NCI-H2227 (cell line): ENCODE measurements at regions not wholly inside any gene's neighbourhood (a gene's known extent, or its start where the extent isn't known, plus 50 kb on each side); places are given as distances from the start of the nearest gene placed in this dataset.
"Not testable (repeated sequence)": the region's sequence is repeated elsewhere in the genome, so short reads cannot be mapped to it uniquely, and the experiment has no call there.

ENCODE experiments used
- DNase-seq: peaks from one replicate; lab custom pipeline; 2025; ENCODE audit not compliant: unreplicated experiment; lab: John Stamatoyannopoulos, UW

GRCh38 chr4:134905061-134905460 is 703.5 kb upstream of the PABPC4L start:
- DNase-seq = no peak

- no peak for DNase-seq
Measured at GRCh38 chr4:134888156-134888555, 686.6 kb upstream of the PABPC4L start.

DNA sequence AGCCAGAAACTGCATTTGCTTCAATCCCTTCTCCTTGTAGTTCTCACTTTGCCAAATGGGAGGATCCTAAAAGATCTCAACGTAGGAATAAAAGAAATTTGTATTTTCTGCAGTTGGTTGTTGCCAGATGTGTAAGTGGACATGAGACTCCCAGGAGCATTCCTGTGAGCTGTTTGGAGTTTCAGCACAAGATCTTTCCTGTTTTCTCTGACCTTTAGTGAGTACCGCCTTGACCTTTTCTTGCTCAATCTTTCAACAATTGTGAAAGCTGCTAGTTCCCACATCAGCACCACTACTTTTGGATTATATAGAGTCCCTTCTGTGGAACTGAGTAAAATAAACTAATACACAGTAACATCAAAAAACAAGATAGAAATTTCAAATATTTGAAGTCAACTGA is 683.8 kb upstream of the PABPC4L start:
- no peak for DNase-seq

DNA sequence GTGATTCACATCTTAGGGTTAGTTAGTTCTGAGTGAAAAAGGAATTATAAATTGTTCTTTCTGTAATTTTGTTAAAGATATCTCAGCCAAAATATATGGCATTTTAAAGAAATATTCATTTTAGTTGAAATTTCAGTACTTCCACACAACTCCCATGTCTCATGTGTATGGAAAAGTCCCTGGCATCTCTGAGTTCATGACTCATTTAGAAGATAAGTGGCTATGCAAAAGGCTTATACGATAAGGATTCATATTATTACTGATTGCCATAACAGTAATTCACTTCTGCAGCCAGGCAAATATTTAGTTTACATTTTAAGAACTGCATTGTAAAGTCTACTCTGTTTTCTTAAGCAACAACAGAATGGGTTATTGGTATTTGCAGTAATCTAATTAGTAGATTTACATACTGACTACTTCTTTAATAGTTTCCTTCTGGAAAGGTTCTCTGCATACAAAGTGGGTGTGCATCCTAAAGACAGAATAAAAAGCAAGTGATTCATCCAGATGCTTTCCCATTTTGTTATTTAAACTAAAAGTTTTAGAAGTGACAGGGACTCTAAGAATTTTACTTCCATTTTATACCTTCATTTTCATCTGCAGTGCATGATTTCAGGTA is 682.4 kb upstream of the PABPC4L start:
- DNase-seq = no peak

DNA sequence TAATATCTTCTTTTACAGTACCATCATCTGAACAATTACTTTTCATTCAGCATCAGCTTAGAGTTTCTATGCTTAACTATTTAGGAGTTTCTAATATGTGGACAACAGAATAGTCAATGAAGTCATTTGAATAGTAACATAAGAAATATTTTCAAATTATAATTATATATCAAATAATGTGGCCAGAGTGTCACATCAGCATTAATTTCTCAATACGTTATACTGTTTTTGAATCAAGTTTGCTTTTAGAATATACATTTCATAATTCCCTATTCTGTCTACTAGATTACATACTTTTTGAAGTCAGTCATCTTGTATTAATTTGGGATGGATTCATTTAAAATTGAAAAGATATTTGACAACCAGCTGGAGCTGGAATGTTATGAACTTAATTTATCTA is 677.4 kb upstream of the PABPC4L start:
- DNase-seq = no peak

DNA sequence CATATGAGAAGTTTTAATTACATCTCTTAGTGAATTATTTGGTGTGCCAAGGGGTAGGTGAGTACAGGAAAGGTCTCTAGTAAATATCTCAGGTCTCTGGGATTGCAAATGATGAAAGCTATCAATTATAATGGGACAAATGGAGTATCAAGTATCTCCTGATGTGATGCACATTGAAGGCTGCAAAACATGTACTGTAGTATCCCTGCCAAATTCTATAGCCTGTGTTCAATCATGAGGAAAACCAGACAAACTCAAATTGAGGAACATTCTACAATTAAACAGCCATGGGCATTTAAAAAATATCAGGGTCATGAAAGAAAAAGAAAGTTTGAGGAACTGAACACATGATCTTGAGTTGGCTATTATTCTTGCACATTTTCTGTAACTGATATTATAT is 665.4 kb upstream of the PABPC4L start:
- no peak for DNase-seq

DNA sequence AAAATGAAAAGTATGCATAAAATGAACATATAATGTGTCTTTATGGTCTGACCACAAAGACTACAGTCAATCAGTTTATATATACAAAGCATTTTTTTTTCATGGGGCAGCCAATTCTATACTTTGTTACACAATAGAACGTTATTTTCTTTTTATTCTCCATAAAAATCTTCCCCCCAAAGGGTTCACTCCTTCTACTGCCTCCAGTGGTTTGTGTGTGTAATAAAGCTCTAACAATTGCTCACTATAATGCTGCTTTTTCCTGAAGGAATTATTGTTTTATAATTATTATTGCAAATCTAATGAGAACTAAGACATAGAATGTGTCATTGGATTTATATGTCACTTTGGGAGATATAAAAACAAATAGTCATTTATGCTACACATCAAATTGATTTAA is 664.1 kb upstream of the PABPC4L start:
- no peak for DNase-seq

- DNase-seq = no peak
Measured at GRCh38 chr4:134862116-134862515, 660.5 kb upstream of the PABPC4L start.

DNA sequence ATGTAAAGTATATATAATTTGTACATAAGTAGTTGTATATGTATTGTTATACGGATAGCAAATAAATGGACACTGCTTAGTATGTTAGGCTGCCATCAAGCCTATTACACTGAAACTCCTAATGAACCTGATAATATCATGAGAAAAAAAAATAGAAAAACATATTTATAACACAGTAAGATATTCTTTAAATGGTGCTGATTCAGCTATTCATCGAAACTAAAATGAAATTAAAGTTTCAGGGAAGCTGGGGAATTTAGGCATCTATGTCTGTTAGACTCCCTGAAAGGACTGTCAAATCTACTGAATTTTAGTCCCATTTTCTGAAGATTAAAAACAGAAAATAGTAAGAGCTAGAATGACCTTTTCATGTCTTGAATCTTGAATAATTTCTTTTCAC is 647.1 kb upstream of the PABPC4L start:
- no peak for DNase-seq

- not testable (repeated sequence) for DNase-seq
Measured at GRCh38 chr4:134830741-134831140, 629.2 kb upstream of the PABPC4L start.

DNA sequence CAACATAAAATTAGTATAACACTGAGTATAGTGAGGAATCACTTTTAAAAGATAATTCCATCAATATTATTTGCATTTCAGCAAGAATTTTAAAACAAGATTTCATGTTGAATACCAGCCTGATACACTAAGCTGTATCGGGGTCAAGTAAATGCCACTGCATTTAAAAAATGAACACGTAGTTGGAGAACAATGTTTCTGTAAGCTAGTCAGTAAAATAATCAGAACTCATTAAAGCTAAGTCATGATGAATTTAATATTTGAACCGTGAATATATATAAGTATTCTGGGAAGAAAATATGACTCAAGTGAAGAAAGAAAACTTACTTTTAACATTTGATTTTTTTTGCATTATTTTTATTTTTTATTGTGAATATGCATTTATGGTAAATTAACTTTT is 611.0 kb upstream of the PABPC4L start:
- DNase-seq = no peak

DNA sequence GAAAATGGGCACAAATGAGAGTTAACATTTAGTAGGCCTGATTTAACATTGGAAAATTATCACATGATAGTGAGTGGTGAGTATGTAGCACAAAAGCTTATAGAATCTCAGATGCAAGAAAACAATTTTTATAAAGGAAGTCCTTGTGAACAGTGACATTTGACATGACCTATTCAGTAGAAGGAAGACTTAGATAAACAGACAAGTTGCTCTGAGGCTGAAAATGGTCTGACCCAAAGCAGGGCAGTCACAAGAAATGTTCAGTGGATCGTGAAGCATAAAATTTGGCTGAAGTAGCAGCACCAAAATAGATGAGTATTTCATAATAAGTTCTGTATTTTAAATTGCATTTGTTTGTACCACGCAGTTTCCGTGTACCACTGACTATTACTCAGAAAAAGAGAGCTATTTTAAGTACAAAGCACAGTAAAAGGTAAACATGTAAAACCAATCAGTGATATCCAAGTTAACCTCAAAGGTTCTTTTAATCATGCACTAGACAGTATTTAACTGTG is 605.7 kb upstream of the PABPC4L start:
- DNase-seq = no peak

- no peak for DNase-seq
Measured at GRCh38 chr4:134798573-134798972, 597.0 kb upstream of the PABPC4L start.

DNA sequence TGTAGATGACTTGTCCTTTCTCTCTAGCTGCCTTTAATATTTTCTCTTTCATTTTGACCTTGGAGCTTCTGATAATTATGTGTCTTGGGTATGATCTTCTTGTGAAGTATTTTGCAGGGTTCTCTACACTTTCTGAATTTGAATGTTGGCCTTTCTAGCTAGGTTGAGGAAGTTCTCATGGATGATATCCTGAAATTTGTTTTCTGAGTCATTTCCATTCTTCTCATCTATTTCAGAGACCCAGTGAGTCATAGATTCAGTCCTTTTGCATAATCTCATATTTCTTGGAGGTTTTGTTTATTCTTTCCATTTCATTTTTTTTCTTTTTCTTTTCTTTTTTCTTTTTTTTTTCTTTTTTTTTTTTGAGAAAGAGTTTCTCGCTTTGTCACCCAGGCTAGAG is 585.7 kb upstream of the PABPC4L start:
- DNase-seq = no peak

GRCh38 chr4:134780244-134780643 is 578.7 kb upstream of the PABPC4L start:
- no peak for DNase-seq

DNA sequence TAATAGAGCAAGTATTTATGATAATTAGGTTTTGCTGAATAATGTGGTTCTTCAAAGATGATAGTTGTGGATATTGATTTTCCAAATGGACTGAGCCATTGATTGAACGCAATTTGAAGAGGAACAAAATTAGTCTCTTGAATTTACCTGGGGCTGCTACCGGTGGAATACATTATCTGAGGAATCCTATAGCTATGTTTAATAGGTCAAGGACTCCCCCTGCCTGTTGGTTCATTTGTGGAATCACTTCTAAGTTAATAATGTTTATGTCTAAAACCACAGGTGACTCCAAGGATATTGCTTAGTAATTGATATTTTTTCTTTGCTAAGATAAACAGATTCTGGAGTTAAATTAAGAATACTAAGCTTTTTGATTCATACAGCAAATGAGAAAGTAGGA is 576.0 kb upstream of the PABPC4L start:
- no peak for DNase-seq

- DNase-seq = no peak
Measured at GRCh38 chr4:134773497-134774000, 572.0 kb upstream of the PABPC4L start.

DNA sequence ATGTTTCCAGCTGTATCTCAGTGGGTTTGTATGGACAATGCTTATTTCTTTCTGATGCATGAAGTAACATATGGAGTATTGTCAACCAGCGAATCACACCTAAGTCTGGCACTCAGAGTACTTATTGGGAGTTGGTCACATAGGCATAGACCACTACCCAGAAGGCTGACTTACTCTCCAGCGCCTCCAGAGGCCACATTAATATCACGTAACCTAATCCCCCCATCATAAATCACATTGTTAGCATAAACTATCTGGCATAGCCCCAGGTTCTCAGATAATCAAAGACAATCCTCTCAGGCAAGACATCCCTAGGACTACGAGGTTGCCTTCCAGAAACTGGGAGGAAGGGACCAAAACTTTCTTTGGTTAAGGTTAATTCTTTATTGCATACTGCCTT is 560.5 kb upstream of the PABPC4L start:
- no peak for DNase-seq

DNA sequence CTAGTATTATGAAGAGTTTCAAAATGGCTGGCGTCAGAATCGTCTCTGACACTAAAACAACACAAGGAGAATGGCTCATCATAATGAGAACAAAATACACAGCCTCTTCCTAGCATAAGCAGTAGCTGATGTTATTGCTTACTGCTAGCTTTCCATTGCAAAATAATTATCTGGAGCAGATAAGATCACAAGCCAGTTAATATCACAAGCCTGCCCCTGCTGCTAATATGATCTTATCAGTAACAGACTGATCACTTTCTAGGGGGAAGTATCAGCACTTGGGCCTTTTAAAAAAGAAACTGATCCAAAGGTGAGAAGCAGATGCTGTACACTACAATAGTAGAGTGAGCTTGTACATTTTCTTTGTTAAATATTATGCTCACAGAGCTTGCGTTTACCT is 554.8 kb upstream of the PABPC4L start:
- DNase-seq = no peak

- no peak for DNase-seq
Measured at GRCh38 chr4:134754301-134755019, 552.9 kb upstream of the PABPC4L start.

DNA sequence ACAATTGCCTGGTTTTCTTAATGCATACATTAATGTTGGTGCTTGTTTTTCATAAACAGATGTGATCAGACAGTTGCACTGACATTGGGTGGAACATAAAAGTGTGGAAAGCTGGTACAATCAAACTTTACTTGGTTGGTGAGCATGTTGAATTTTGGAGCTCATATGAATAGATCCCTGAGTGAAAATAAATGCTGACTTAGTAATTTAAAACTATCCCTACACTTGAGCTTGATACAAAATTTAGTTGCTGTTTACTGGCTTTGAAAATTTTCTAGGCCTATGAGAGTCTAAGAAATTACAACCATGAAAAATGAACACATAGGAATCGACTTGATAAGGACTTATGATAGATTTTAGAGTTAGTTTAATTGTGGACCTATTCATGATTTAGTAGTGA is 551.8 kb upstream of the PABPC4L start:
- DNase-seq = no peak

DNA sequence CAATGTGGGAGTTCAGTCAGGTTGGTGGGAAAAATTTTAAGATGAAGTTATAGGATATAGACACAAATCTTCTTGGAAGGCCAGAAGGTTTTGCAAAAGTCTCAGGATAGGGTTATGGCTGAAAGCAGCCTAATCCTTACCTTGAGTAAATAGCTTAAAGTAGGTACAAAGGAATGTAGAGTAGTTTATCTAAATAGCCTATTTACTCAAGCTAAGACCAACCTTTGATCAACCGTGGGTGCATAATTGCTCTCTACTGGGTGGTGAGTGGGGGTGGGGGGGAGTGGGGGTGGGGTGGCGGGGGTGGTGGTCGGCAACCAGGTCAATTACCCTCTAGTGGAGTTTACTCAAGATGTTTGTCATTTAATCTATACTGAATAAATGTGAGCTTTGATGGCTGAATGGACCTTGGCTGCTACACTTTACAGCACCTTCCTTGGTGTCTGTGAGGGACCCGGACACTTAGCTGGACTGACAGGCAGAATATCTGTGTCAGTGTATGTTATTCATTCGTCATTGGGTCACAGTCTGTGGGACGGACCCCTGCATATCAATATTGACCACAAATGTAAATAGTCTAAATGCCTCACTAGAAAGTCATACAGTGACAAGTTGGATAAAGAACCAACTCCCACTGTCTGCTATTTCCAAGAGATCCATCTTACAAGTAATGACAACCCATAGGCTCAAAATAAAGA is 545.7 kb upstream of the PABPC4L start:
- DNase-seq = no peak
